MM.1S (cell line): ENCODE measurements at regions not wholly inside any gene's neighbourhood (a gene's known extent, or its start where the extent isn't known, plus 50 kb on each side); places are given as distances from the start of the nearest gene placed in this dataset.

Experiments
- DNase-seq: peaks from one replicate; pipeline ENCODE4 v3.0.0-alpha.2; 2015
- H2AFZ ChIP-seq: fragments of 300-600 bp; sonication (generic); 2 replicates; pipeline ENCODE4 v1.6.0; 2016; ENCODE audit warnings: antibody characterized with exemption, low read length
- H3F3A ChIP-seq: fragments of 300-600 bp; sonication (generic); 2 replicates; pipeline ENCODE4 v1.6.1; 2016; ENCODE audit warnings: mild to moderate bottlenecking, antibody characterized with exemption, low read length, moderate library complexity, mixed read lengths; ENCODE audit not compliant: insufficient read depth
- H3K27ac ChIP-seq: fragments of 300-600 bp; sonication (generic); 2 replicates; pipeline ENCODE4 v1.5.1; 2016; ENCODE audit warnings: mild to moderate bottlenecking, low read length
- H3K27me3 ChIP-seq: fragments of 300-600 bp; sonication (generic); replicated peaks from 2 replicates; pipeline ENCODE4 v1.6.0; 2016; ENCODE audit warnings: low read length; ENCODE audit not compliant: insufficient read depth
- H3K36me3 ChIP-seq: fragments of 300-600 bp; sonication (generic); replicated peaks from 2 replicates; pipeline ENCODE4 v1.6.1; 2016; ENCODE audit warnings: mild to moderate bottlenecking, low read length, mixed read lengths; ENCODE audit not compliant: insufficient read depth
- H3K4me1 ChIP-seq: fragments of 300-600 bp; sonication (generic); 2 replicates; pipeline ENCODE4 v1.6.1; 2016; ENCODE audit warnings: low read length, mixed read lengths
- H3K4me2 ChIP-seq: fragments of 300-600 bp; sonication (generic); 2 replicates; pipeline ENCODE4 v1.6.0; 2016; ENCODE audit warnings: low read depth, low read length
- H3K4me3 ChIP-seq: fragments of 300-600 bp; sonication (generic); 2 replicates; pipeline ENCODE4 v1.5.1; 2016; ENCODE audit warnings: low read length, mixed read lengths
- H3K79me2 ChIP-seq: fragments of 300-600 bp; sonication (generic); 2 replicates; pipeline ENCODE4 v1.6.1; 2016; ENCODE audit warnings: mixed run types, low read length, mixed read lengths
- H3K9ac ChIP-seq: fragments of 300-600 bp; sonication (generic); 2 replicates; pipeline ENCODE4 v1.6.1; 2016; ENCODE audit warnings: low read length, mixed read lengths
- H3K9me2 ChIP-seq: fragments of 300-600 bp; sonication (generic); replicated peaks from 2 replicates; pipeline ENCODE4 v1.6.1; 2016; ENCODE audit warnings: mild to moderate bottlenecking, low read length, mixed read lengths; ENCODE audit not compliant: insufficient read depth
- H3K9me3 ChIP-seq: fragments of 300-600 bp; sonication (generic); replicated peaks from 2 replicates; pipeline ENCODE4 v1.6.1; 2016; ENCODE audit warnings: mild to moderate bottlenecking, low read length, mixed read lengths; ENCODE audit not compliant: insufficient read depth
- H4K20me1 ChIP-seq: fragments of 300-600 bp; sonication (generic); 2 replicates; pipeline ENCODE4 v1.6.1; 2016; ENCODE audit warnings: mild to moderate bottlenecking, low read length, moderate library complexity, mixed read lengths; ENCODE audit not compliant: insufficient read depth
- EZH2 ChIP-seq: fragments of 300-600 bp; sonication (generic); optimal IDR thresholded peaks from 2 replicates; pipeline ENCODE3; 2017; ENCODE audit warnings: low read depth, mild to moderate bottlenecking, antibody characterized with exemption, low read length, mixed read lengths
- EZH2phosphoT487 ChIP-seq: fragments of 300-600 bp; sonication (generic); IDR thresholded peaks from 2 replicates; pipeline ENCODE4 v1.6.1; 2018; ENCODE audit warnings: antibody characterized with exemption, low read length
- TF ChIP-seq, protein P1 (sequence below): fragments of 300-600 bp; sonication (generic); IDR thresholded peaks from 2 replicates; pipeline ENCODE4 v1.5.1; 2016; ENCODE audit warnings: antibody characterized with exemption, low read length, mixed read lengths

DNA sequence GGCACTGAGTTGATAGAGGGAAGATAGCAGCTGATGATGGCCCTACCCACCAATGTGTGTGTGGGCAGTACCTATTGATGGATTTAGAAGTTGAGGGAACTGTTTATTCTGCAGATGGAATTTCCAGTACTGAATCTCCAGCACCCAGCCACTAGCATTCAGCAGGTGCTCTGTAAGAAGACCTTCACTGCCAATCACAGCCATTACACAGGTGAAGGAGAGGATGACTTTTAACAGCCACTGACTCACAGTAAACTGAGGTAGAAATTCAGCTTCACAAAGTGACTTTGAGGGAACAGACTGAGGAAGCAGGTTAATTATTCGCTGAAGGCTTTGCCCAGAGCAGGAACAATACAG is 107.8 kb downstream of the GGTLC2 start:
- no peaks in the 10 kb centered on the region for H3K9me2 ChIP-seq
- TF ChIP-seq EZH2phosphoT487 (no peak), EZH2 (no peak)
- TF ChIP-seq, protein P1, sequence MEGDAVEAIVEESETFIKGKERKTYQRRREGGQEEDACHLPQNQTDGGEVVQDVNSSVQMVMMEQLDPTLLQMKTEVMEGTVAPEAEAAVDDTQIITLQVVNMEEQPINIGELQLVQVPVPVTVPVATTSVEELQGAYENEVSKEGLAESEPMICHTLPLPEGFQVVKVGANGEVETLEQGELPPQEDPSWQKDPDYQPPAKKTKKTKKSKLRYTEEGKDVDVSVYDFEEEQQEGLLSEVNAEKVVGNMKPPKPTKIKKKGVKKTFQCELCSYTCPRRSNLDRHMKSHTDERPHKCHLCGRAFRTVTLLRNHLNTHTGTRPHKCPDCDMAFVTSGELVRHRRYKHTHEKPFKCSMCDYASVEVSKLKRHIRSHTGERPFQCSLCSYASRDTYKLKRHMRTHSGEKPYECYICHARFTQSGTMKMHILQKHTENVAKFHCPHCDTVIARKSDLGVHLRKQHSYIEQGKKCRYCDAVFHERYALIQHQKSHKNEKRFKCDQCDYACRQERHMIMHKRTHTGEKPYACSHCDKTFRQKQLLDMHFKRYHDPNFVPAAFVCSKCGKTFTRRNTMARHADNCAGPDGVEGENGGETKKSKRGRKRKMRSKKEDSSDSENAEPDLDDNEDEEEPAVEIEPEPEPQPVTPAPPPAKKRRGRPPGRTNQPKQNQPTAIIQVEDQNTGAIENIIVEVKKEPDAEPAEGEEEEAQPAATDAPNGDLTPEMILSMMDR: no peak
- peaks cover 39% of the 10 kb centered on the region for H3F3A ChIP-seq
- H3K4me1 ChIP-seq: peaks cover 75% of the 10 kb centered on the region
- no peaks in the 10 kb centered on the region for H3K27me3 ChIP-seq
- H3K79me2 ChIP-seq: no peaks in the 10 kb centered on the region
- H3K27ac ChIP-seq: no peak overlapping the region
- H3K9ac ChIP-seq: no peak overlapping the region
- H2AFZ ChIP-seq: no peak overlapping the region
- H3K4me3 ChIP-seq: no peak overlapping the region
- H3K36me3 ChIP-seq: no peaks in the 10 kb centered on the region
- no peaks in the 10 kb centered on the region for H4K20me1 ChIP-seq
- no peak overlapping the region for H3K4me2 ChIP-seq
- no peak for DNase-seq
- no peaks in the 10 kb centered on the region for H3K9me3 ChIP-seq

DNA sequence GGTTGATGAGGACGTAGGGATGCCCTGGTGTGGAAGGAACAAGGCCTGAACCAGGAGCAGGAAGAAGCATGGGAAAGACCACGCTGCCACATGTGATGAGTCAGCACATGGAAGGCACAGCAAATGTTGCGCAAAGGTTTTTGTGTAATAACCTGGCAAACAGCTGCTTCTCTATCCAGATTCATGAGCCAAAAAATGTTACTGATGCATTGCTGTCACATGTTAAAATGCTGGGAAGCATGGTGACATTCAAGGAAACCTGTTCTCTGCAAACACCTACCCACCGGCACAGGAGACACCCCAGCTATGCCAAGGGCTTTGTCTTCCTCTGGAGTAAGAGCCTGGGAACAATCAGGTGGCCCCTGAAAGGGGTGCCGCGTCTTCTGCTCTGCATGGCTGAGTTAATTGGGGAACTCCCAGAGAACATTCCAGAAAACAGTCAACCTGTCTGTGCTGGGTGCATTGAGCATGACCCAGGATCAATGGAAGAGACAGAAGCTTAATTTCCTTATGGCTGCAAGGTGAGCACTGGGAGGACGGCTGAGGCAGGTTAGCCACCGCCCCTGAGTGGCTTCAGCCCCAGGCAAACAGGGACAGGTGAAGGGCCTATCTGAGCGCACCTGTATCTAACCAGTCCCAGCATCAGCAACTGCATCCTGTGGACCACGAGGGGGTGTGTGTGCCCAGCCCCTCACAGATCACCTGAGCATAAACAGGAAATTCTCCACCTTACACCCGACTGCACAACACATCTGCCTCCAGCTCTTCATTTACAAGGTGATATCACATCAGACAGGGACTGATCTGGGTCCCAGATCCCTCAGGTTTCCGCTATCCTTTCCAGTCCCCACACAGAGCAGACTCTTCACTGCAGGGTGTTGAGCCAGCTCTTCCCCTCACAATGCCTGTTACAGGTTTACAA is 108.4 kb downstream of the GGTLC2 start:
- H2AFZ ChIP-seq: peak overlapping the region; percentile 24
- no peak for TF ChIP-seq EZH2phosphoT487
- no peak for TF ChIP-seq EZH2
- TF ChIP-seq, protein P1: no peak
- DNase-seq: peak; percentile 45

DNA sequence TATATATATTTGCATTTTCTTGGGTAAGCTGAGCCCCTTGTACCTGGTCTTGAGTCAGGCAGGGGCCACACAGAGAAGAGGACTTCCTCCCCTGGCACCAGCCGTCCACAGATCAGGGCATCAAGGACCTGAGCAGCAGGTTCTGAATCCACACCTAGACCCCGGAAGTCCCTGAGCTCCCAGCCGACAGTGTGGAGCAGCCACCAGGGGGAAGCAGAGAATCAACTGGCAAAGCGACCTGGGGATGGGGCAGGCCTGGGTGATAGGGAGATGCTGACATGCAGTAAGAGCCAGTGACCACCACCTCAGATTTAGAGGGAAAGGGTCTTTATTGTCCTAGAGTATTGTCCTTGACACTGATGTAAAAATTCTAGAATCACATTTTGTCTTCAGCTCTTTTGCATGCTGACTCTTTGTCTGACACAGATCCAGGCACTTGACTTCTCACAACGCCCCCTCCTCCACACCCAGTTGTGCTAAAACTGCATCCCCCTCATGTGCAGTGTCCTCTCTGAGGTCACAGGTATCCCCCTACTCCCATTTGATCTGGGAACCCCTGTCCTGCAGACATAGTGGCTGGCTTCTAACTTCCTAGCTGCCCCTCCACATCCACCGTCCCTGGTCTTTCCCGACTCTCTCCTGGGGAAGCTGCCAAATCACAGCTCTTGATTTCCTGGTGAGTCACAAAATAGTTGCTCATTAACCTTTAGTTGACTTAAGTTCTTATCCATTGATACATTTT is 109.3 kb downstream of the GGTLC2 start:
- Histone ChIP-seq H3K9ac (peak overlapping the region; percentile 42; the same call in 1 of the 2 replicates), H3K36me3 (no peaks in the 10 kb centered on the region), H3K4me1 (peaks cover 59% of the 10 kb centered on the region), H3K27me3 (no peaks in the 10 kb centered on the region), H3K4me2 (peak overlapping the region; percentile 25; the same call in 1 of the 2 replicates), H3K27ac (peak overlapping the region; percentile 60), H3F3A (peaks cover 29% of the 10 kb centered on the region), H4K20me1 (no peaks in the 10 kb centered on the region), H2AFZ (peak overlapping the region; percentile 24), H3K9me2 (no peaks in the 10 kb centered on the region), H3K4me3 (no peak overlapping the region), H3K9me3 (no peaks in the 10 kb centered on the region), H3K79me2 (no peaks in the 10 kb centered on the region)
- TF ChIP-seq, protein P1: peak; percentile 92
- TF ChIP-seq EZH2: no peak
- DNase-seq: peak; percentile 87

More for the DNA sequence above, 108.4 kb downstream of the GGTLC2 start:
- Histone ChIP-seq H3K4me3 (no peak overlapping the region), H3K9me2 (no peaks in the 10 kb centered on the region), H3K4me2 (peak overlapping the region; percentile 25; the same call in 1 of the 2 replicates), H3K27ac (peak overlapping the region; percentile 60), H3F3A (peaks cover 32% of the 10 kb centered on the region), H3K79me2 (no peaks in the 10 kb centered on the region), H3K36me3 (no peaks in the 10 kb centered on the region), H3K9me3 (no peaks in the 10 kb centered on the region), H3K4me1 (peaks cover 68% of the 10 kb centered on the region), H4K20me1 (no peaks in the 10 kb centered on the region), H3K27me3 (no peaks in the 10 kb centered on the region), H3K9ac (peak overlapping the region; percentile 42; the same call in 1 of the 2 replicates)
